ENCODE measurements at regions not wholly inside any gene's neighbourhood (a gene's known extent, or its start where the extent isn't known, plus 50 kb on each side); places are given as distances from the start of the nearest gene placed in this dataset.

DNA sequence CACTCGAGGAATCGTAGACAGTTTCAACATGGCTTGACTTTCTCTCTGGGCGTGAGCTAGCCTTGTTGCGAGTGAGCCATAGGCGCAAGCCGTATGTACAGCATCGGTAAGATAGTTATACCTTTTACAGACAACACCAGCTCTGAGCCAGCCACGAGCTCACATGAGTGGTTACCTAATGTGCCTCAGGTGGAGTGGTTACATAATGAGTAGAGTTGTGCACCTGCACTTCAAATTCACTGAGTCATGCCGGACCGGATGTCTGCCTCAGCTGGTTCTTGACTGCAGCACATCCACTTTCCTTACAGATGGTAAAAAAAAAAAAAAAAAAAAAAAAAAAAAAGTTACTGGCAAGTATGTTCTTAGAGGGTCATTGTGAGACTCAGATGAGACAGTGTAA, 360.4 kb upstream of the NR5A2 start:
- DNase-seq: no peak

DNA sequence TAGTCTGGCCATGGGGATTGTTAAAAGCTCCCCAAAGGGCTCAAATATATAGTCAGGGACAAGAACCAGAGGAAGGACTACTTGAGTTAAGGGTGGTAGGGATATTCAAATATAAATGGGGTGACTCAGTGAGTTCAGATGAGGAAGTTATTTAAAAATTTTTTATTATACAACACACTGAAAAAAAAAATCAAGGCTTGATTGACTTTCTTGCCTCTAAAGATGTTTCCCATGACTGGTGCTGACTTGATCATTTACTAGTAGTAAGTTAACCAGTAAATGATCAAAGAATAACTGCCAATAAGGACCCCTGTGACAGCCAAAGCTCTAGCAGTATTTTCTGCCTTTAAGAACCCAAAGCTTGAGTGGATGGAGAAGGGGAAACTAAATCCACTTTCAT, 357.6 kb upstream of the NR5A2 start:
- no peak for DNase-seq

DNA sequence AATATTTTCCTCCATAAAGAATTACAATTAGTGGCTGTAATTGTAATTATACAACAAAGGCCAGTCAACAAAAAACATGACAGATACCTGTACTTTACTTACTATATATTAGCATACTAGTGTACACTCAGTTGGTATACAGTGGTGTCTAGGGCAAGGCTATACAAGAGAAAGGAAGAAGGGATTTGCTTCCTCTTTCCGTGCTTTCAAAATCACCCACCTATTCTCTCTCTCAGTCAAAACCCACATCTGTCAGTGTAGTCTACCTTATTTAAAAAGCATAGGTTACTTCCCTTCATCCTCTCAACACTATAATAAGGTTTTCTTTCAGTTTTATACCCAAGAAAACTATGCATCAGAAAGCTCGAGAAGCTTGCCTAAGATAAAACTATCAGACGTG, 355.8 kb upstream of the NR5A2 start:
- no peak for DNase-seq

DNA sequence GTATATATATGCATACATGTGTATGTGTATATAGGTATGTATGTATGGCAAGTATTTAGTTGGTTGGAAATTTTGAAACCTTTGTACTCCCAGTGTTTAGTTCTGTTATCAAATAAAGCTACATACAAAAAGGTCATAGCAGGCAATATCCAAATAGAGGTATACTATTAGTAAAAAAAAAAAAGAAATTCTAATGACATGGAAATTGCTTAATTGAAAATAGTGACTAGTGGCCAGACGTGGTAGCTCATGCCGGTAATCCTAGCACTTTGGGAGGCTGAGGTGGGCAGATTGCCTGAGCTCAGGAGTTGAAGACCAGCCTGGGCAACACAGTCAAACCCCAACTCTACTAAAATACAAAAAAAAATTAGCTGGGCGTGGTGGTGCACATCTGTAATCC, 351.6 kb upstream of the NR5A2 start:
- DNase-seq: no peak

DNA sequence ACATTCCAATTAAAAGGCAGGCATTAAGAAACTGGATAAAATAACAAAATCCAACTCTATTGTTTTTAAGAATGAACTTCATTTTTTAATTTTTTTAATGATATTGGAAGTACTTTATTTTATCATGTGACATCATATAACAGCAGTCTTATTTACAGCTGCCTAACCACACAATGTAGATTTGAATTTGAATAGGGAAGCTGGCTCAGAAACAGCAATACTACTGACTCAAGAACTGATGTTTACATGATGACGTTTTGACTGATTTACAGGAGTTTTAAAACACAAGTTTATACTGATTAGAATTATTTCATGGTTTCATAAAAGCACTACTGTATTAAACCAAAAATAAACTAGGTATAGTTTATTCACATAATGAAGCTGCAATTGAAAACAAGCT, 348.7 kb upstream of the NR5A2 start:
- no peak for DNase-seq

DNA sequence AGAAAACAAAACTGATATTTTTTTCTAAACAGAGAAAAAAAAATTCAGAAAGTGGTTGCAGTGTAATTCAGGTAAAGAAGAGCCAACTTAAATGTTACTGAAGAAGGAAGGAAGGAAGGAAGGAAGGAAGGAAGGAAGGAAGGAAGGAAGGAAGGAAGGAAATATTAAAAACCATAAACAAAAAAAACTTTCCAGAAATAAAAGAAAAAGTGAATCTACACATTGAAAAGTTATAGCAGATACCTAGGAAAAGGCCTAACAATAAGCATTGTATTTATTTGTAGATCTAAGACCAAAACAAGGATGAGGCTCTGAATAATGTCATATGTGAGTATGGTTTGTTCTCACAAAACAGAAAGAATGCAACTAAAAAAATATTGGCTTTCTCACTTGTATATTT, 345.4 kb upstream of the NR5A2 start:
- no peak for DNase-seq

DNA sequence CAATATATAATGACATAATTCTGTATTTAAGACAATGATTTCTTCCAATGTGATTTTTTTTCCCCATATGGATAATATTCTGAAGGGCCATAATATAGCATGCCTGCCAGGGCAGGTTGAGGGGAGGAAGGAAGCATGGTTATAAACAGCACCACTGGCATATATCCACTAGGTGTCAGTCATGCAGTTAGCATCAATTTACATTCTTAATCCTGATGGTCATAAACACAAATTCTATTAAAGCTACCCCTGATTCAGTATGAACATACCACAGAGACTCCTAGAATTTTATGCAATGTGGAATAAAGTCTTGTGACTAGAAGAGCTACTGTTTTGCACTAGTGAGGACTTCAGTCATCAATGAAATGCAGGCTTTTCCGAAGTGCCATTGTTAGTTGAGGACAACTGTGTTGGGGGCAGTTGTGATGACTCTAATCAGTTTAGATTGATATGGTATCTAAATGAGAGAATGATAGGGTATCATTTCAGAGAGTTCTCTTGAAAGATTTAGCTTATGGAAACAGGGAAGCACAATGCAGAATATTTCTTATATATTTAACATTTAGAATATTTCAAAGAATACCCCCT, 342.7 kb upstream of the NR5A2 start:
- peak; percentile 30 for DNase-seq

DNA sequence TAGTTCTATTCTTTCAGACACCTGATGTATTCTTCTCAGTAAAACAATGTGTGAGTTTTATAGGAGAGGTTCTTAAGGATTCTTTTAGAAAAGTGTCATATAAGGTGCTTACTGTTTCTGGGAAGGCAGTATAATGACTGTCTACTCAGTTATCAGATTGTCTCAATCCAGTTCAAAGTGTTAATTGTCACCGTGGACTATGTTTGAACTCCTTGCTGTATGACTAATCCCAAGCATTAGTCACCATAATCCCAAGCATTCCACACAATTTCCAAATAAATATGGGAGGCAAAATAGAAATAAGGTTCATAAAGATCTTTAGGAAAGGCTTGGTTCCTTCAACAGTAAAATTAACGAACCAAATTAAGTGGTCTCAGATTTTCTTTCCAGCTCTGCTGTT, 342.1 kb upstream of the NR5A2 start:
- no peak for DNase-seq

DNA sequence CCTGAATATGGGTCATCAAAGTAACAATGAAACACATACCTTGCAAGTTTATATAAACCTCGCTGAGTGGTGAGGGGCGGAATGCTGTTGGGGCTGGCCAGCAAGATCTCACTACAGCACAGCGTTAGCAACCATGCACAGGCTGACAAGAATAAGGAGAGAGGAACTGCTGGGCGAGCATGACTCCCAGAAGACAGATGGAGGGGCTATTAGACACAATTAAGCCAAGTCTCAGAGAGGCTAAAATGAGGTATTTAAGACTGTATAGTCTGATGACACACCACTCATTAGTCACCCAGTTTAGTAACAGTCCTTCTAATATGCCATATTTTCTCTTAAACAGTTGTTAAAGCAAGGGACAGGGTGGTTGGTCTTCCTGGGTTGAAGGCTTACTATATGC, 340.2 kb upstream of the NR5A2 start:
- no peak for DNase-seq

DNA sequence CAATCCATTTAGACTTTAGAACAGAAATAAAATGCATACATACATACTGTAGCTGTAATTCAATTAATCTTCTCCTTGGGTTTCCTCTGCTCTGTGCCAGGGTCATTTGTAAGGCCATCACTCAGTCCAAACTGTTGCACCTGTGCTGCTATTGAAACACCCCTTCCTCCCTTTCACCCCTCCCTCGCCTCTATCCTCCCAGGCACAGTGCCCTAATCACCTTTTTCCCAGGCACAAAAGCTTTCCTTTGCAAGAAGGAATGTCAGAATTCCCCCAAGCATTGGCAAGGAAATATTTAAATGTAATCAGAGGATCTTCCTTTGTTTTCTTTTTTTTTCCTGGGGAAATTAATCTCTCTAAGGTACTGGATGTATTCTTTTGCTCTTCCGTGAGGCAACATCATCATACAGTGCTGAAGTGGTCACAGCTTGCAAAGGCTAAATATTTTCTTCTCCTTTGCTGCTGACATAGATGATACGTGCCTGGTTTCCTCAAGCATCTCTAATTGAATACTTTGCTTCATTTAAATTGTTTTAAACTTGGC, 339.3 kb upstream of the NR5A2 start:
- DNase-seq: no peak

DNA sequence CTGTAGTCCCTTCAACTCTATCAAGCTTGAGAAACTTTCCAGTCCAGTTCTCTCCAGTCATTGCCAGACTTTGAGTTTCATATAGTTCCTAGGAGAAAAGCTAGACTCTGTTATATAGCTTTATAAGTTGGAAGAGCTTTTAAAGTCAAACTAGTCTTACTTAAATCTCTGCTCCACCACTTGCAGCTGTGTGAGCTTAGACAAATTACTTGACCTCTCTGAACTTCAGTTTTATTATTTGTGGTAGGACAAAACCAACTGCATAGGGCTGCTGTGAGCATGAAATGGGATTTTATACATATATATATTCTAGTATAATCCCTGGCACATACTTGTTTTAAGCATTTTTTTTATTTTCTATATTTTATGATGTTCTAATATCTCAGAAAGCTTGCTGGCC, 338.7 kb upstream of the NR5A2 start:
- no peak for DNase-seq

DNA sequence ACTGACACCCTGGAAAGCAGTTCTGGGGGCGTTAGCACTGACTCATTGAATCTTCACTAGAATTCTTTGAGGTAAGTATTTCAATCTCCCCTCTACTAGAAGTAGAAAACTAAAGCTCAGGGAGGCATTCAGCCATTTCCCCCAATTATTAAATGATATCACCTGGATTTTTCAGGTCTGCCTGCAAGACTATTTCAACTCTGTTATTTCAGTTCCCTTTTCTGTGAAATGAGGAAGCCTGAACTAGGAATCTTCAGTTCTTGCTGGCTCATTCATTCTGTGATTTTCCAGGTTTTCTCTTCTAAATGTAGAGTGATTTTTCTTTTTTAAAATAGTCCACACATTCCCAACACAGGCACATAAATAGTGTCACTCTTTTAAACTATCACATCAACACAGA, 337.0 kb upstream of the NR5A2 start:
- DNase-seq: no peak

DNA sequence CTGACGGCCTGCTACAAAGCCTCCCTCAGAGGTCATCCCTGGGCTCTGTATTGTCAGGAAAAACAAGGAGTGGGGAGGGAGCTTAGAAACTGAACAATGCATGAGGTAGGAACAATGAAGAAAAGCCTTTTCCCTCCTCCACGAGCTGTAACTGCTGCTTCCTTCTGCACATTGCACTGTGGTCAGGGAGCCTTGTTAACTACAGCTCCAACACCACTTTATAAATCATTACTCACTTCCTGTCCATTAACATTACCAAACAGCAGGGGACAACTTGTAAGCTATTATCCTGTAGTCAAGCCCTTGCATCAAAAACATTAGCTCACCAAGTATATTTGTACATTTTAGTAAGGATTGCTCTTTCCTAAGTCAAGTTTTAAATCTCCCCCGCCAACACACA, 336.0 kb upstream of the NR5A2 start:
- DNase-seq: no peak

DNA sequence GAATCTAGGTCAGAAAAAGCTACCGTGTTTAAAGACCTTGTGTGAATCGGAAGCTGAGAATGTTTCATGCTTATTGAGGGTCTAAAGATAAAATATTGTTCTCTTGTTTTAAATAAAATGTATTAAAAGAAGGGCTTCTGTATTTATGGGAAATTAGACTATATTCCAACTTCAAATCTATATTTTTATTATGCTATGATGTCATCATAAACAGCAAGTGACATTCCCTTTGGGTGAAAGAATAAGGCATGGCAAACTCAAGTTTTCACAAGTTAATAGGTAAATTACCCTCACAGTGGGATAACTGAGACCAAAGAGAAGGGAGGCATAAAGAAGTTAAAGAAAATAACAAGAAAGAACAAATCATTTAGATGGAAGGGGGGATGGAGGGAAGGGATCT, 333.8 kb upstream of the NR5A2 start:
- DNase-seq: no peak

DNA sequence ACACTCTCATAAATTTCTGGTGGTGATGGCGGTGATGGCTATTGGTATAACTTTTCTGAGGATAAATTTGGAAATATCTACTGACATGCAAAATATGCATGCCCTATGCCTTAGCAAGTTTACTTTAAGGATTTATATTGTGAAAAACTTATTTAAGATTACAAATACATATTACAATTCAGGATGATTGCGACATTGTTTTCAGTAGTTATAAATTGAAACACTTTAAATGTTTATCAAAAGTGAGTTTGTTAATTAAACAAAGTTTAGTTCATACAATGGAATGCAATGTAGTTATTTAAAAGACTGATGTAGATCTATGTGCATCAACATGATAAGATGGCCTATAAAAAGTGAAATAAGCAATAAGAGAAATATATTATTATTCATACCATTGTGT, 331.3 kb upstream of the NR5A2 start:
- DNase-seq: no peak

DNA sequence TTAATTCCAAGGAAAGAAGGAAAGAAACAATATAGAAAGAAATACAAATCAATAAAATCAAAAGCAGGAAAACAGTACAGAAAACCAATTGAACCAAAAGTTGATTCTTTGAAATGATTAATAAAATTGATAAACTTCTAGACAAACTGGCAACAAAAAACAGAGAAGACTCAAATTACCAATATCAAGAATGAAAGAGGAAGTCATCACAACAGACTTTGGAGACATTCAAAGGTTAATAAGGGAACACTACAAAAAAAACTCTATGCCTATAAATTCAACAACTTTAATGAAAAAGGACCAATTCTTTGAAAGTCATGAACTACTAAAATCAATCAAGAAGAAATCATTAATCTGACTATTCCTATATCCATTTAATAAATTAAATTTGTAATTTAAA, 329.3 kb upstream of the NR5A2 start:
- DNase-seq: no peak

DNA sequence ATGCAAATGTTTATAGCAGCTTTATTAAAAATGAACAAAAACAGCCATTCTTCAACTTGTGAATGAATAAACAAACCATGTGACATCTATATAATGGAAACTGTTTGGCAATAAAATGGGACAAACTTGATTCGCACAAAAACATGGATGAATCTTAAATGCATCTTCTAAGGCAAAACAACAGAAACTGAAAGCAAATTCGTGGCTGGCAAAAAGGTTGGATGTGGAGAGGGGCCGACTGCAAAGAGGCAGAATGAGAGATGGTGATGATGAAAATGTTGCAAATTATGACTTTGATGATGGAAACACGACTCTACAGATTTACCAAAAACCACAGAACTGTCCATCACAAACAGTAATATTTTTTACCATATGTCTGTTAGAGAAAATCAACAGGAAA, 327.0 kb upstream of the NR5A2 start:
- no peak for DNase-seq

DNA sequence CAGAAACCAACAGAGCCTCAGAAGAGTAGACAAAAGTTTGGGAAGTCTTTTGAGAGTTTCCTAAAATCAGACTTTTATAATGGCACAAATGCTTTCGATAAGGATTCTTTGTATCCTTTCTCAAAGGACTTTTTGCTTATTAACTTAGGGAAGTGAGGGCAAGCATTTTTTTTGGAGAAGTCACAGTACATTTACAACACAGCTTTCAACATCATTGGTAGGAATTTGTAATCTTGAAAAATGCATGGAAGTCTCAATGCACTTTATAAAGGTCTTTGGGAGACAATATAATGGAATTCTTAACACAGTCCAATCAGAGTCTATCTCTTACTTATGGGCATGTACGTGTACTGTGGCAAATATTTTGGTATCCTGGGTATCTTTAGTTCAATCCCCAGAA, 325.8 kb upstream of the NR5A2 start:
- no peak for DNase-seq

DNA sequence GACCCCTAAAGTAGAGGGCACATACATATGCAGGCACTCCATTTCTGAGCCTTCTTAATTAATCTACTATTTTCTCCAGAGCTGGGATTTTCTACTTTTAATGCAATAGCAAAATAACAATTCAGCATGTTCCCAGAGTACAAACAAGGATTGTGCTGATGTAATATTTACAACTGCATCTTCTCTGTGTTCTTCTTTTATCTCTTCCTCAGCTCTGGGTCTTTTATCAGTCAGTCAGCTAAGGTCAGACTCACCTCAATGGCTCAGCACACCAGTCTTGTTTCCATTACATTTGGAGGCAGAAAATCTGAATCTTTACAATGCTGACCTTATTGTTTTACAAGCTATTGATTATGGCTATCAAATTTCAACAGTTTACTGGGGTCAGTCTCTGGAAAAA, 323.3 kb upstream of the NR5A2 start:
- no peak for DNase-seq

DNA sequence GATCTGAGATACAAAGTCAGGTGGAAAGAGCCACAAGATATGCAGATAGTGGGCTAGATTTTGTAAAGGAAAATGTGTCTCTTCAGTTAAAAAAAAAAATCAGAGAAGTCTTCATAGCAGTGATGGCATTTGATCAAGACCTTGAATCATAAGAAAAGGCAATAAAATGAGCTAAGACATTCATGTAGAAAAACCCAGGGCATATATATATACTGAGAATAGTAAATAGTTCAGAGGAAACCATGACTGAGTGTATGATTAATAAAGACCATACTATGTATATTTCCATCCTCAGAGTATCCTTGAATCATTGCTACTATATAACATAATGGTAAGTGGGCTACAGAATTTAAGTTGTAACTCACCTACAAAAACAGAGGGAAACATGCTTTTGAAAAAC, 321.7 kb upstream of the NR5A2 start:
- no peak for DNase-seq

DNA sequence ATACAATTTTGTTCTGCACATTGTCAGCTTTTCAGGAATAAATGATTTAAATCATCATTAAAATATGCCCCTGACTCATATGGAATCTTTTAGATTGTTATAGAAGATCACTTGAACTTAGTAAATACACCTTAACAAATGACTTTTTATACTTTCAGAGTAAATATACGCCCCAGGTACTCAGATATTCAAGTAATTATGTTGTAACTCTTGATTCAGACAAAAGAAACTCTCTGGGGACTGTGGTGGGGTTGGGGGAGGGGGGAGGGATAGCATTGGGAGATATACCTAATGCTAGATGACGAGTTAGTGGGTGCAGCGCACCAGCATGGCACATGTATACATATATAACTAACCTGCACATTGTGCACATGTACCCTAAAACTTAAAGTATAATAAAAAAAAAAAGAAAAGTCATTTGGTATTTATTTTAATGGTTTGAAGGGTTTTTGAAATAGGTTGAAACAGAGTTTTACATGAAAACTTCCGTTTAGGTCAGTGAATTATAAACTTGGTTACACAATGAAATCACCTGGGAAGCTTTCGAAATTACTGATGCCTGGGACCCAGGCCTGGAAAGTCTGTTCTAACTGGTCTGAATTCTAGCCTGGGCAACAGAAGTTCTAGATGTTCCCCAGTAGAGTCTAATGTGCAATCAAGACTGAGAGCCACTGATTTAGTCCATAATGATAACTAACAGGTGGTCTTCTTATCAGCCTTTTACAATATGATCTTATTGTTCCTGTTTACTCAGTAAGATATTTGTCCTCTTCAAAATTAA, 320.5 kb upstream of the NR5A2 start:
- no peak for DNase-seq

DNA sequence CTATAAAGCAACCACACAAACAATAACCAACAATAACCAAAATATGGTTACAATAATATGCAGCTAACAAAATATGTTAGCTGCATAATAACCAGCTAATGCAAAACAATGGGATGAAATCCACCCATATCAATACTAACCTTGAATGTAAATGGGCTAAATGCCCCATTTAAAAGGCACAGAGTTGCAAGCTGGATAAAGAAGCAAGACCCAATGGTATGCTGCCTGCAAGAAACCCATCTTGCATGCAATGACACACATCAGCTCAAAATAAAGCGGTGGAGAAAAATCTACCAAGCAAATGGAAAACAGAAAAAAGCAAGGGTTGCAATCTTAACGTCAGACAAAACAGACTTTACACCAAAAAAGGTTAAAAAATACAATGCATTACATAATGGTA, 316.5 kb upstream of the NR5A2 start:
- no peak for DNase-seq

DNA sequence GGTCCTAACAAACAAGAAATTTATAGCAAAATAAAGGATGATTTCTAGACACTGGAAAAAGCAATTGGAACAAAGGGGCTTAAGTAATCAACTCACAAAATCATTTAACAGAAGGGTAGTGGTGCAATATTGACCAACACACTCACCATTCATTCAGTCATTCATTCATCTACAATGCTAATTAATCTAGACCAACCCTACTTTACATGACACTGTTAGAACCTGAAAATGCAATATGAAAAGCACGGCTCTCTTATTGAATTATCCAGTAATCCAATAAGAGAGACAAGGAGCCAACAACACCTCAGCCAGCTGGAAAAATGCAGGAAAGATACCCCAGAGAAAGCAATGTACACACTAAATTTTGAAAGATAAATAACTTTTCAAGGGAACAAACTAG, 310.8 kb upstream of the NR5A2 start:
- DNase-seq: no peak

DNA sequence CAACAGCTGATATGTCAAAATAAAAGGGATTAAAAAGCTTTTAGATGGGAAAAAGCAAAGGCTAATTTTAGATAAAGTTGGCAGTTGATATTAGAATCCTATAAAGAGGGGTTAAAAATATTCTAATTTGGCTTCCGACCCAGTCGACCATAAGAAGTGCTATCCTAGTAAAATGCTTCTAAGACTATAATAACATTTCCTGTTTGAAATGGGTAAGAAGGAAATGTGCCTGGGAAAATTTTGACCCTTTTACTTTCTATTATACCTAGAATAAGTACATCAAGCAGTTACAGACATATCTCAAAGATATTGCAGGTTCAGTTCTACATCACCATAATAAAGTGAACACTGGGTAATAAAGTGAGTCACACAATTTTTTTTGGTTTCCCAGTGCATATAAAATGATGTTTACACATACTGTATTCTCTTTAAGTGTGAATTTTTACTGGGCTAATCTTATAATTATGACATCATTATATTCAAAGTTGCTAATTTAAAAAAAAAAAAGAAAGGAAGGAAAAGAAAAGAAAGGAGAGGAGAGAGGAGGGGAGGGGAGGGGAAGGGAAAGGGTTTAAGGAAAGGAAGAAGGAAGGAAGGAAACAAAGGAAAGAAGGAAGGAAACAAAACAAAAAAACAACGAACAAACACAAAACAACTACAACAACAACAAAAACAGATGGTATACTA, 308.2 kb upstream of the NR5A2 start:
- no peak for DNase-seq
